Stimulated activated CD8-positive, alpha-beta memory T cell treated with anti-CD3 and anti-CD28 coated beads, Interleukin-7, amount 100 ng/mL, for 24 hours (primary cell): ENCODE measurements at regions not wholly inside any gene's neighbourhood (a gene's known extent, or its start where the extent isn't known, plus 50 kb on each side); places are given as distances from the start of the nearest gene placed in this dataset.

ENCODE experiments used
- DNase-seq: peaks from one replicate; pipeline ENCODE4 v3.0.0-alpha.2; 2020; ENCODE audit warnings: low read depth

GRCh38 chr2:144213797-144214196, 306.1 kb downstream of the ZEB2 start:
- DNase-seq = no peak

GRCh38 chr2:144211826-144212225, 308.1 kb downstream of the ZEB2 start:
- DNase-seq = no peak

DNA sequence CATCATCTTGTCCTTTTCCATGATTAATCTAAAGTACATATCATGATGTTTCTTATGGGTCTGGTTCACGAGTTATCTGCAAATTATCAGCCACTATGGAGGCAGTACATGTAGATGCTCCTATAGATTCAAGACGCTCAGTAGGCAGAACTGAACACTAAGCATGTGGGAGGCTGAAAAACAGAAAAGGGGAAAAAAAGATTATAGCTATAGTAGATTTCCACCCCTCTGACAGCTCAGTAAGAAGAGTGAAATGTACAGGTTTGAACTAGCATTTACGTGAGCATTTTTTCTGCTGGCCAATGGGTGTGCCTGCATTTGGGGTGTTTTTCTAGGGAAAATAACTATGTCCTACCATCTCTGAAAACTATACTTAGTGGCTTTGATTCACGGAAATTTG, 308.9 kb downstream of the ZEB2 start:
- no peak for DNase-seq

GRCh38 chr2:144210076-144210475, 309.8 kb downstream of the ZEB2 start:
- no peak for DNase-seq

DNA sequence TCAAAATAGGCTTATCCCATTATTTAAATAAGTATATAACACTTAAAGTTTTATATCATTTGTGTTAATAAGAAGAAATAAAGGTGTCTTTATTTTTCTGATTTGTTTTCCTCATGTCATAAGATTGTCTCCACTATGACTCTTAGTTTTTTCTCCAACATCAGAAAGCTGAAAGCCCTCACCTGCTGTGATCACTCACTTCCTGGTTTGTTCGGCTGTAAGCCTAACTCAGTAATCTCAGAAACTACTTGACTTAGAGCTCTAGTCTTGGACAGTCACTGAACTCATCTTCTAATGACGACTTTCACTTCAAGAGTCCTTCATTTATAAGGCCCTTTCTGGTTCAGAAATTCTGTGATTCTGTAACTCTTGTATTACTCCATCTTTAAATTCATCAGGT, 311.0 kb downstream of the ZEB2 start:
- no peak for DNase-seq

- no peak for DNase-seq
Measured at GRCh38 chr2:144206019-144206418, 313.9 kb downstream of the ZEB2 start.

- no peak for DNase-seq
Measured at GRCh38 chr2:144201868-144202468, 318.0 kb downstream of the ZEB2 start.

DNA sequence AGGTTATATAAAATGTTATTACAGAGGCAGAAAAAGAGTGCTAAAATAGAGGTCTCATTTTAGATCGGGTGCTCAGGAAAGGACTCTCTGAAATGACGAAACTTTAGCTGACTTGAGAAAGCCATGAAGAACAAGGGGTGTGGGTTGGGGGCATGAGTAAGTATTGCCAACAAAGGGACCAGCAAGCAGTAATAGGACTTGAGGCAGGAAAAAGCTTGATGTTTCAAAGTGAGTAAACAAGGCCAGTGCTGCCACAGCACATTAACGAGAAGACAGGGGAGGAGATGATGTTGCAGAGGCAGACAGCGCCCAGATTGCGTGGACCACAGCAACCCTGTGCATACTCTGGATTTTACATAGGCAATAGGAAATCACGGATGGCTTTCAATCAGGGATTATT, 318.8 kb downstream of the ZEB2 start:
- DNase-seq = no peak

- DNase-seq = no peak
Measured at GRCh38 chr2:144198116-144198515, 321.8 kb downstream of the ZEB2 start.

DNA sequence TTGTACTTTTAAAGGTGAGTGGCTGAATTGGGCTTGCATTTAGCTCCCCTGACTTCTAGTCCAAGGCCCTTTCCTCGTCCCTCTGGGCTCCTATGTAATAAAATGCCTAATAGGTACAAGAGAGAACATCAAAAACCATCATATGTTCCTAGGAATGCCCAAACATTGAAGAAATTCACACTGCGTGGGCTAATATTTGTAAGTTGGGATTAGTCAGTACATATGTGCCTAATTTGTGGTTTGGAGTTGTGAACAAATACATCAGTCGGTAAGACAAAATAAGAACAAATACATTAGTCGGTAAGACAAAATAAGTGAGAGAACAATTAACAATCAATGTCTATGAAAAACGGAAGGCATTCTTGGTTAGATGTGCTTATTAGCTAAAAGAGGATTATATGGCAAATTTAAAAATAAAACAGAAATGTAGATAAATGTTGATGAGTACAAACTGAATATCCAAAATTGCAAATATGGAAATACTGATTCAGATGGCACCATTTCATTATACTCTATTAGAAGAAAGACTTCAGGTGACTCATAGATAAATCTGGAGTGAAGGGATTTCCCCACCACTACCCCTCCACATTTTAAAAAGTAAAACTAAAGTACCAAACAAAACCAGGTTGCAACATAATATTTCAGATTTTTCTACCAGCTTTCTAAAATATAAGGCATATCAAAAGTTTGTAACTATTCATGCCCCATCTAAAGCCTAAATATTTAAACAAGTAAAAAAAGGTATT, 325.4 kb downstream of the ZEB2 start:
- DNase-seq = no peak

- DNase-seq = no peak
Measured at GRCh38 chr2:144190908-144191605, 328.9 kb downstream of the ZEB2 start.

DNA sequence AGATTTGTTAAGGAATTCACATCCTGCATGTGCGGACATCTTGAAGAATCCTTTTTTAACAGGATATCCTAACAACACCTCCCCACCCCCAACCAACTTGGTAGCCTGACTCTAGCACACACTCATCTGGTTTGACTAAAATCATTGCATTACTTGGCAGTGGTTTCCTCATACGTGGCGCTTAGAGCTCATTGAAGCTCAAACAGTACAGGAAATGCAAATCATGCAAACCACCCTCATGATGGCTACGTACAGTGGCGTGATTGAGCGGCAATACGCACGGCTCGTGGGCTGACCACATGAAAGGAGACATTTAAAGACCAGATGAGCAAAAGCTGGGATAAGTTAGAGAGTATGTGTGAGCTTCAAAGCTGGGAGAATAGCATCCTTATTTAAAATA, 336.2 kb downstream of the ZEB2 start:
- peak; percentile 29 for DNase-seq

GRCh38 chr2:144181001-144181400, 338.9 kb downstream of the ZEB2 start:
- DNase-seq = no peak

- no peak for DNase-seq
Measured at GRCh38 chr2:144180131-144180530, 339.8 kb downstream of the ZEB2 start.

DNA sequence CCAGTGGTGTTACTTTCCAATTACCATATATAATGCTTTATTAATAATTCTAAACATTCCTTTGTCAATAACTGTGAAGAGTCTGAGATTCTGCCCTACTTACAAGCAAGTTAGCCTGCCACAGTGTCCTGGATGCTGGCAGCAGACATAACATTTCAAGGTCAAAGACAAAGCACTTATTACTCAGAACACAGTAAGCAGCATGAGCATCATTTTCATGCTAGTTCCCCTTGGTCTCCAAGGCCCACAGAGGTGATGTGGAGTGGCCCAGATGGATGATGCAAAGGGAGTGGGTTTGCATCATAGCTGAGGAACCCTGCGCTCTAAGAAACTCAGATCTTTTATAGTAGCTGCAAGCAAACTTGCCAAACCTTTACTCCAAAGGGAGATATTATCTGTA, 349.7 kb downstream of the ZEB2 start:
- no peak for DNase-seq

DNA sequence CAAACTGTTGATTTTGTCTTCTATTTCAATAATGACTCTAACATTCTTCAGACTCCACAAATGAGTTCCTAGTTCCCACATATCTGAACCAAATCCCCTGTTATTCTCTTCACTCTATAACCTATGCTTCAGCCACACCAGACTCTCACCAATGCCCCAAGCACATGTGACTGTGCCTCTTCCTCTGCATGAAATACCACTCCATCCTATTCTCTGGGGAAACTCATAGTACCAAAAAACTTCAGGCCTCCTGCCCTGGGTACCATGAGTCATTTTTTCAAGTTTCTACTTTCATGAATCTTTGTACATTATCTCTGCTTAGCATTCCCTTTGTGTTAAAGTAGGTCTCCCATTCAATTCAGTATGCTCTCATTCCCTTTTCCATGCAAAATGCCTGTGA, 353.2 kb downstream of the ZEB2 start:
- DNase-seq = no peak

- no peak for DNase-seq
Measured at GRCh38 chr2:144165599-144166250, 354.2 kb downstream of the ZEB2 start.

GRCh38 chr2:144163592-144163991, 356.3 kb downstream of the ZEB2 start:
- no peak for DNase-seq

- no peak for DNase-seq
Measured at GRCh38 chr2:144162652-144163051, 357.3 kb downstream of the ZEB2 start.

DNA sequence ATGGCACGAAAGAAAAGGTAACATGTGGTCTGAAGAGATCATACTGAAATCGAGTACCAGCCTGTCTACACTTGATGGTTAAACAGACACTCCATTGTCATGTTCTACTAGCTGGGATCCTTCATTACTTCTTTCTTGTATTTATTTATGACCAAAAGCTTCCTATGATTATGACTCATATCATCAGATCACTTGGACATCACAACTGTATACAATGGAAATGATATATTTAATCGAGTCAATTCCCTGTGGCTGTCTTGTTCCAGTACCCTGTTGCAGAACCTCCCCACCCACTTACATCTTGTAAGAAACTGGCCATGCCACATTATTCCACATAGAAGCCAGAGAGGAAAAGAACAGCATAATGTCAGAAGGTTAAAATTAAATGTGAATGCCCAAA, 358.9 kb downstream of the ZEB2 start:
- no peak for DNase-seq

DNA sequence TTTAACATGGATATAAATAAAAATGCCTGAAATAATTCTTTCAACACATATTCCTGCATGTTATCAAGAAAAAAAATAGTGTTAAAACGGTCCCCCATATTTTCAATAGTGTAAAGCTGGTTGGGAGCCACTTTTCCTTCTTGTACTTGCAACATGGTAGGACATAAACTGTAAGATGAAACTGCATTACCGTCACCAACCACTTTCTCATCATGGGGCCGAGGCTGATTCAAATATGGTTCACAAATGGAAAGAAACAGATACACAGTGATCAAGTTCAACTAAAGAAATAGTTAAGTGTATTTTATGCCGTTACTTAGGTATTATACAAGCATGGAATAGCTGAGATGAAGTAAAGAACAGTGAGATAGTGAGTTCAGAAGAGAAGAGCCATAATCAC, 360.7 kb downstream of the ZEB2 start:
- no peak for DNase-seq

DNA sequence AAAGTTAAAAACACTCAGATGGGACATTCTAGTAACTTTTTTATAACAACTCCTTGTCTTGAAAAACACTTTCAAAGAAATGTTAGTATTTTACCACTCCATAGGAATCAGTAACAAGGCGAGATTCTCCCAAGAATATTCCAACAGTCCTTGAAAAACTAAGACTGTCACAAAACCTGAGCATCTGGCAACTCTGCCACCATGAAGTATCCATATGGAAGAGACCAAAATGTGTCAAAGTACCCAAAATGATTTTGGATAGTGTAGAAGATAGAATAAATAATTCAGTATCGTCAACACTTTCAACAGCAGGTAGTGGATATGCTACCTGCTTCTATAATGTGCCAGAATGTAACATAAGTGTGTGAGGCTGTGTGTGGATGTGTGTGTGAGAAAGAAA, 361.8 kb downstream of the ZEB2 start:
- no peak for DNase-seq
